NT2/D1 (cell line): ENCODE measurements at regions not wholly inside any gene's neighbourhood (a gene's known extent, or its start where the extent isn't known, plus 50 kb on each side); places are given as distances from the start of the nearest gene placed in this dataset.

Experiments
- DNase-seq: peaks from one replicate; pipeline ENCODE4 v3.0.0-alpha.2; 2011; ENCODE audit warnings: low read depth, low spot score
- H3K27me3 ChIP-seq: 2 replicates; pipeline ENCODE4 v1.6.0; 2011; ENCODE audit warnings: mild to moderate bottlenecking; ENCODE audit not compliant: insufficient read length, insufficient read depth
- H3K36me3 ChIP-seq: 2 replicates; pipeline ENCODE4 v1.6.1; 2011; ENCODE audit warnings: mild to moderate bottlenecking, low read length, mixed read lengths; ENCODE audit not compliant: insufficient read depth, insufficient read length
- H3K4me1 ChIP-seq: 2 replicates; pipeline ENCODE4 v1.5.1; 2011; ENCODE audit not compliant: insufficient read depth, insufficient read length
- H3K4me3 ChIP-seq: 2 replicates; pipeline ENCODE4 v1.5.1; 2011; ENCODE audit warnings: low read depth; ENCODE audit not compliant: insufficient read length
- H3K9ac ChIP-seq: 2 replicates; pipeline ENCODE4 v1.6.0; 2011; ENCODE audit warnings: low read depth; ENCODE audit not compliant: insufficient read length
- H3K9me3 ChIP-seq: 2 replicates; pipeline ENCODE4 v1.5.1; 2011; ENCODE audit warnings: mild to moderate bottlenecking, low read length; ENCODE audit not compliant: insufficient read depth
- SUZ12 ChIP-seq: IDR thresholded peaks from 2 replicates; pipeline ENCODE4 v1.6.1; 2011; ENCODE audit not compliant: insufficient read length, insufficient read depth; ENCODE audit errors: extremely low read depth
- YY1 ChIP-seq: IDR thresholded peaks from 2 replicates; pipeline ENCODE4 v1.6.1; 2011; ENCODE audit not compliant: insufficient read length, insufficient read depth
- ZNF274 ChIP-seq: IDR thresholded peaks from 2 replicates; pipeline ENCODE4 v1.6.1; 2011; ENCODE audit warnings: mild to moderate bottlenecking, low read depth, low read length

DNA sequence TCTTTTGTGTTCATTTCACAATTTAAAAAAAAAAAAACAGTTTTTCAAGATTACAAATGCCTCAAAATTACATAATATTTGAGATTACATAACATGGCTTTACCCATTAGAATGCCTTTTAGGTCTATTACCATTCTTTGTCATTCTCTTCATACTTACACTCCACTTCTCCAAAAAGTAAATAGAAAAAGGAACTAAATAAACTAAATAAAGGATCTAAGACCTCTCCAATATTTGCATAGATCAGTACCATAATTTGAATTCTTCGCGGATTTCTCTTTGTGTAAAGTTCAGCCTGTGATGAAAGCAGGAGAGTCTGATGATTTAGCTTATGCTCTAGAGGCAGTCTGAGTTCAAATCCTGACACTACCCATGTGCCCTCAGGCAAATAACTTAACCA is 56.4 kb upstream of the C1GALT1 start:
- no peak overlapping the region for H3K4me3 ChIP-seq
- no peak for TF ChIP-seq SUZ12
- TF ChIP-seq YY1: no peak
- TF ChIP-seq ZNF274: no peak
- DNase-seq: no peak
- no peaks in the 10 kb centered on the region for H3K36me3 ChIP-seq
- no peaks in the 10 kb centered on the region for H3K27me3 ChIP-seq
- H3K9ac ChIP-seq: no peak overlapping the region
- no peaks in the 10 kb centered on the region for H3K4me1 ChIP-seq
- no peaks in the 10 kb centered on the region for H3K9me3 ChIP-seq

DNA sequence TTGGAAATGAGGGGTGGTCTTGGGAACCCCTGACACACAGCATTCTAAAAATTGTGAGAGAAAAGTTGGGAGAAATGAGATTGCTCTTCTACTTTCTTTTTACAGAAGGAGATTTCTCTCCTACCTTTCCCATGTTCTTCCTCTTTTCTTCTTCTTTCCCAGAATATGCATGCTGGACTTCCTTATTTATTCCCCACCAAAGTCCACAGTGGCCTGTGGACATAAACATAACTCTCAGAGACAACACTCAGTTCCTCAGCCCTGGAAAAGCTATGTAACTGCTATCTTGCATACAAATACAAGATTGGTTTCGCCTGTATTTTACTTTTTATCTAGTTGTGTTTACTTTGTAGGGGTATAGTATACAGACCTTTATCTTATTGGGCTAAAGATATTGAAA is 54.6 kb upstream of the C1GALT1 start:
- Histone ChIP-seq H3K4me1 (no peaks in the 10 kb centered on the region), H3K9ac (no peak overlapping the region), H3K36me3 (no peaks in the 10 kb centered on the region), H3K27me3 (no peaks in the 10 kb centered on the region), H3K9me3 (no peaks in the 10 kb centered on the region), H3K4me3 (no peak overlapping the region)
- DNase-seq: no peak
- no peak for TF ChIP-seq SUZ12

DNA sequence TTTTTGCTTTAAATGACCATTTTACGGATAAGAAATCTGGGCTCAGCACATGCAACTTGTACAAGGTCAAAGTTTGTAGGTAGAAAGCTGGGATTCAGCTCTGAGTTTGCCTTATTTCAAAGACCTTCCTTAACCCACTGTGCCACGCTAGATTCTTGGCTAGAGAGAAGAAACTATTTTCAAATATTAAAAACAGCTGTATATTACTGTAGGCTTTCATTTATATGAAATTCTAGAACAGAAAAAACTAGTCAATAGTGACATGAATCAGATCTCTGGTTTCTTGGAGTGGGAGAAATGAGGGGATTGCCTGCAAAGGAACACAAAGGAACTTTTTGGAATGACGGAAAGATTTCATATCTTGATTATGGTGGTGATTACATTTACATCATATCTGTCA is 53.0 kb upstream of the C1GALT1 start:
- no peak for DNase-seq
- no peaks in the 10 kb centered on the region for H3K4me1 ChIP-seq
- H3K9me3 ChIP-seq: no peaks in the 10 kb centered on the region
- no peak for TF ChIP-seq ZNF274
- TF ChIP-seq YY1: no peak
- TF ChIP-seq SUZ12: no peak
- H3K9ac ChIP-seq: no peak overlapping the region
- H3K27me3 ChIP-seq: no peaks in the 10 kb centered on the region
- no peaks in the 10 kb centered on the region for H3K36me3 ChIP-seq
- H3K4me3 ChIP-seq: no peak overlapping the region

DNA sequence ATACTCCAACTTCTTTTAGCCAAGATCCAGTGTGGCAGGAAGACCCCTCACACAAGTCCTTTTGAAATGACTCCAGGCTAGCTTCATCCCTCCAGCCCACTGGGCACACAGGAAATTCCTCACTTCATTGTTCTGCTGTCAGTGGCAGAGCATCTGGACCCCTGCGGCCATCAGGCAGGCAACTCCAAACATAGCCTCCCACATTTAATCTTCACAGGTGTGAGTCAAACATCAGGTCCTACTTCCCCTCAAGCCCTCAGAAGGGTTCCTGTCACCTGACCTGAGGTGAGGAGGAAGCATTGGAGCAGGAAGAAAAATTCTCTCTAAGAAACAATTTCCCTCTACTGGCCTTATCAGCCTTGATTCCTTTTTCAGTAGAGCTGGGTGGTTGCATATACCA is 51.1 kb upstream of the C1GALT1 start:
- no peak for TF ChIP-seq YY1
- no peak for TF ChIP-seq ZNF274
- H3K36me3 ChIP-seq: no peaks in the 10 kb centered on the region
- H3K9me3 ChIP-seq: peaks cover 2% of the 10 kb centered on the region; the same call in 1 of the 2 replicates
- no peaks in the 10 kb centered on the region for H3K4me1 ChIP-seq
- no peaks in the 10 kb centered on the region for H3K27me3 ChIP-seq
- H3K4me3 ChIP-seq: no peak overlapping the region
- no peak overlapping the region for H3K9ac ChIP-seq
- DNase-seq: peak; percentile 11
